ENCODE measurements at regions not wholly inside any gene's neighbourhood (a gene's known extent, or its start where the extent isn't known, plus 50 kb on each side); places are given as distances from the start of the nearest gene placed in this dataset.

DNA sequence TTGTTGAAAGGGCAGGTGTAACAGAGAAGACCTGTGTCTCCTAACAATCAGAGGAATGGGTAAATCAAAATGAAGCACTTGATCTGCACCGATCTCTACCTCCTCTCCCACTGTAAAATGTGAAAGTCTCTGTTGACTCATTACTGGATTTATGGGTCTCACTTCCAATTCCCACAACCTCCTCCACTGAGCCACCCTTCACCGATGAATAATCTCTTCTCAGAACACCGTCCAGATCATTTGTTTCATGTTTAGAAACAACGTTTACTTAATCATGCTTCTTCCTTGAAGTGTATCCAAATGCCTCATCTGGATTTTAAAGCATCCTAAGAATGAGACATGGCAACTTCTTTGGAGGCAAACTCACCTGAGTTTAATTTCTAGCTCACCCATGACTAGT lies 643.6 kb downstream of the ETS1 start:
- TF ChIP-seq, protein P1, sequence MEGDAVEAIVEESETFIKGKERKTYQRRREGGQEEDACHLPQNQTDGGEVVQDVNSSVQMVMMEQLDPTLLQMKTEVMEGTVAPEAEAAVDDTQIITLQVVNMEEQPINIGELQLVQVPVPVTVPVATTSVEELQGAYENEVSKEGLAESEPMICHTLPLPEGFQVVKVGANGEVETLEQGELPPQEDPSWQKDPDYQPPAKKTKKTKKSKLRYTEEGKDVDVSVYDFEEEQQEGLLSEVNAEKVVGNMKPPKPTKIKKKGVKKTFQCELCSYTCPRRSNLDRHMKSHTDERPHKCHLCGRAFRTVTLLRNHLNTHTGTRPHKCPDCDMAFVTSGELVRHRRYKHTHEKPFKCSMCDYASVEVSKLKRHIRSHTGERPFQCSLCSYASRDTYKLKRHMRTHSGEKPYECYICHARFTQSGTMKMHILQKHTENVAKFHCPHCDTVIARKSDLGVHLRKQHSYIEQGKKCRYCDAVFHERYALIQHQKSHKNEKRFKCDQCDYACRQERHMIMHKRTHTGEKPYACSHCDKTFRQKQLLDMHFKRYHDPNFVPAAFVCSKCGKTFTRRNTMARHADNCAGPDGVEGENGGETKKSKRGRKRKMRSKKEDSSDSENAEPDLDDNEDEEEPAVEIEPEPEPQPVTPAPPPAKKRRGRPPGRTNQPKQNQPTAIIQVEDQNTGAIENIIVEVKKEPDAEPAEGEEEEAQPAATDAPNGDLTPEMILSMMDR (conservative IDR thresholded peaks at IDR 0.05; ENCODE audit: low read depth in 2 of 2) = no peak
- no peak for TF ChIP-seq EZH2 (IDR thresholded peaks at IDR 0.05; ENCODE audit: low read depth, unreplicated experiment)
- TF ChIP-seq ZNF331 (CRISPR knock-in tag; IDR thresholded peaks at IDR 0.05; ENCODE audit: low read depth) = no peak
- TF ChIP-seq REST (IDR thresholded peaks at IDR 0.05; ENCODE audit: unreplicated experiment) = no peak
- TF ChIP-seq CREB1 (CRISPR knock-in tag; IDR thresholded peaks at IDR 0.05; ENCODE audit: low read depth) = no peak
- no peak for TF ChIP-seq EZH2phosphoT487 (IDR thresholded peaks at IDR 0.05; ENCODE audit: unreplicated experiment)
- no peak for TF ChIP-seq POLR2AphosphoS5 (IDR thresholded peaks at IDR 0.05; ENCODE audit: low read depth)
- TF ChIP-seq STAT1 (IDR thresholded peaks at IDR 0.05; ENCODE audit: unreplicated experiment) = no peak
- no peak for TF ChIP-seq NANOG (IDR thresholded peaks at IDR 0.05; ENCODE audit: borderline replicate concordance)
- TF ChIP-seq JUNB (IDR thresholded peaks at IDR 0.05; ENCODE audit: unreplicated experiment) = no peak
- TF ChIP-seq ETS1 (IDR thresholded peaks at IDR 0.05) = no peak
- no peak for TF ChIP-seq ZNF114 (CRISPR knock-in tag; IDR thresholded peaks at IDR 0.05)
- TF ChIP-seq ZNF462 (CRISPR knock-in tag; IDR thresholded peaks at IDR 0.05) = no peak

Data from GM23338 (cell line).